SK-N-SH treated with all-trans-retinoic acid at 6 μM for 48 hours (cell line): ENCODE measurements at regions not wholly inside any gene's neighbourhood (a gene's known extent, or its start where the extent isn't known, plus 50 kb on each side); places are given as distances from the start of the nearest gene placed in this dataset.

Experiments
- BACH2 ChIP-seq: fragments of 250-450 bp; sonication (Bioruptor Pico); IDR thresholded peaks from 2 replicates; pipeline ENCODE4 v1.9.0; 2021; ENCODE audit warnings: mild to moderate bottlenecking, borderline replicate concordance
- CREB5 ChIP-seq: fragments of 250-450 bp; sonication (Bioruptor Pico); IDR thresholded peaks from 2 replicates; pipeline ENCODE4 v1.5.1; 2020; ENCODE audit warnings: low read depth, mild to moderate bottlenecking, moderate library complexity
- GLIS3 ChIP-seq: fragments of 250-450 bp; sonication (Bioruptor Pico); IDR thresholded peaks from 2 replicates; pipeline ENCODE4 v1.5.0; 2020; ENCODE audit warnings: mild to moderate bottlenecking, moderate library complexity
- ISL1 ChIP-seq: fragments of 250-450 bp; sonication (Bioruptor Pico); IDR thresholded peaks from 2 replicates; pipeline ENCODE4 v2.1.2; 2022; ENCODE audit warnings: mild to moderate bottlenecking, moderate library complexity
- PATZ1 ChIP-seq: fragments of 250-450 bp; sonication (Bioruptor Pico); IDR thresholded peaks from 2 replicates; pipeline ENCODE4 v1.8.0; 2020; ENCODE audit warnings: mild to moderate bottlenecking, moderate library complexity, borderline replicate concordance
- PPARA ChIP-seq: fragments of 250-450 bp; sonication (Bioruptor Pico); IDR thresholded peaks from 2 replicates; pipeline ENCODE4 v1.5.0; 2020; ENCODE audit warnings: mild to moderate bottlenecking, borderline replicate concordance
- SNAI2 ChIP-seq: fragments of 250-450 bp; sonication (Bioruptor Pico); IDR thresholded peaks from 2 replicates; pipeline ENCODE4 v1.5.0; 2020; ENCODE audit warnings: mild to moderate bottlenecking, moderate library complexity
- ZFP30 ChIP-seq: fragments of 450-650 bp; formaldehyde crosslinking; IDR thresholded peaks from 2 replicates; pipeline ENCODE4 v1.5.0; 2022; ENCODE audit warnings: mild to moderate bottlenecking, moderate library complexity
- ZNF70 ChIP-seq: fragments of 450-650 bp; formaldehyde crosslinking; IDR thresholded peaks from 2 replicates; pipeline ENCODE4 v1.5.0; 2020; ENCODE audit warnings: mild to moderate bottlenecking, moderate library complexity
- TF ChIP-seq, protein P1 (sequence below): fragments of 250-450 bp; sonication (Bioruptor Pico); IDR thresholded peaks from 2 replicates; pipeline ENCODE4 v1.8.0; 2021; ENCODE audit warnings: low read depth, mild to moderate bottlenecking, moderate library complexity, borderline replicate concordance
- TF ChIP-seq, protein P2 (sequence below): fragments of 250-450 bp; sonication (Bioruptor Pico); IDR thresholded peaks from 2 replicates; pipeline ENCODE4 v1.5.1; 2021; ENCODE audit warnings: mild to moderate bottlenecking, moderate library complexity
- TF ChIP-seq, protein P3 (sequence below): fragments of 250-450 bp; sonication (Bioruptor Pico); IDR thresholded peaks from 2 replicates; pipeline ENCODE4 v1.5.0; 2020; ENCODE audit warnings: mild to moderate bottlenecking, moderate library complexity

DNA sequence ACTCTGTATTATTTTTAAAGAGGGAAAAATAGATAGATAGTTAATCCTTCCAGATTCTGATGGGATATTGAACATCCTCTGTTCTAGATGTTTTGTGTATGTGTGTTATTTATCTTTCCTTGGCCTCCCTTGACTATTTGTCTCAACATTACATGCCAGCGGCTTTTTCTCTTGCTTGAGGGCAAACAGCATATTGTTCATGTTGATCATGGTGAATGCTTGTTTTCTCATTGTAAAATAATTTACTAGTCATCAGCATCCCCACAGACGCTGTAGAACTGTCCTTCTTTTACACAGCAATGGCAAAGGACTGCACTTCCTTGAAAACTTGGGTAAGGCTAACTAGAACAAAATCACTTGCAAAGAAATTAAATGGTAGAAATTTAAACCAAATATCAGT, 1376.4 kb upstream of the GOT2 start:
- no peak for TF ChIP-seq ZNF70 (CRISPR knock-in tag)
- no peak for TF ChIP-seq PPARA (CRISPR knock-in tag)
- TF ChIP-seq SNAI2, result no peak
- no peak for TF ChIP-seq CREB5 (CRISPR knock-in tag)
- no peak for TF ChIP-seq BACH2 (CRISPR knock-in tag)
- TF ChIP-seq PATZ1 (CRISPR knock-in tag), result no peak
- TF ChIP-seq ZFP30 (CRISPR knock-in tag), result no peak
- TF ChIP-seq, protein P1, sequence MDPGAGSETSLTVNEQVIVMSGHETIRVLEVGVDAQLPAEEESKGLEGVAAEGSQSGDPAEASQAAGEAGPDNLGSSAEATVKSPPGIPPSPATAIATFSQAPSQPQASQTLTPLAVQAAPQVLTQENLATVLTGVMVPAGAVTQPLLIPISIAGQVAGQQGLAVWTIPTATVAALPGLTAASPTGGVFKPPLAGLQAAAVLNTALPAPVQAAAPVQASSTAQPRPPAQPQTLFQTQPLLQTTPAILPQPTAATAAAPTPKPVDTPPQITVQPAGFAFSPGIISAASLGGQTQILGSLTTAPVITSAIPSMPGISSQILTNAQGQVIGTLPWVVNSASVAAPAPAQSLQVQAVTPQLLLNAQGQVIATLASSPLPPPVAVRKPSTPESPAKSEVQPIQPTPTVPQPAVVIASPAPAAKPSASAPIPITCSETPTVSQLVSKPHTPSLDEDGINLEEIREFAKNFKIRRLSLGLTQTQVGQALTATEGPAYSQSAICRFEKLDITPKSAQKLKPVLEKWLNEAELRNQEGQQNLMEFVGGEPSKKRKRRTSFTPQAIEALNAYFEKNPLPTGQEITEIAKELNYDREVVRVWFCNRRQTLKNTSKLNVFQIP, result no peak
- TF ChIP-seq, protein P2, sequence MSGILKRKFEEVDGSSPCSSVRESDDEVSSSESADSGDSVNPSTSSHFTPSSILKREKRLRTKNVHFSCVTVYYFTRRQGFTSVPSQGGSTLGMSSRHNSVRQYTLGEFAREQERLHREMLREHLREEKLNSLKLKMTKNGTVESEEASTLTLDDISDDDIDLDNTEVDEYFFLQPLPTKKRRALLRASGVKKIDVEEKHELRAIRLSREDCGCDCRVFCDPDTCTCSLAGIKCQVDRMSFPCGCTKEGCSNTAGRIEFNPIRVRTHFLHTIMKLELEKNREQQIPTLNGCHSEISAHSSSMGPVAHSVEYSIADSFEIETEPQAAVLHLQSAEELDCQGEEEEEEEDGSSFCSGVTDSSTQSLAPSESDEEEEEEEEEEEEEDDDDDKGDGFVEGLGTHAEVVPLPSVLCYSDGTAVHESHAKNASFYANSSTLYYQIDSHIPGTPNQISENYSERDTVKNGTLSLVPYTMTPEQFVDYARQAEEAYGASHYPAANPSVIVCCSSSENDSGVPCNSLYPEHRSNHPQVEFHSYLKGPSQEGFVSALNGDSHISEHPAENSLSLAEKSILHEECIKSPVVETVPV (CRISPR knock-in tag), result no peak
- TF ChIP-seq, protein P3, sequence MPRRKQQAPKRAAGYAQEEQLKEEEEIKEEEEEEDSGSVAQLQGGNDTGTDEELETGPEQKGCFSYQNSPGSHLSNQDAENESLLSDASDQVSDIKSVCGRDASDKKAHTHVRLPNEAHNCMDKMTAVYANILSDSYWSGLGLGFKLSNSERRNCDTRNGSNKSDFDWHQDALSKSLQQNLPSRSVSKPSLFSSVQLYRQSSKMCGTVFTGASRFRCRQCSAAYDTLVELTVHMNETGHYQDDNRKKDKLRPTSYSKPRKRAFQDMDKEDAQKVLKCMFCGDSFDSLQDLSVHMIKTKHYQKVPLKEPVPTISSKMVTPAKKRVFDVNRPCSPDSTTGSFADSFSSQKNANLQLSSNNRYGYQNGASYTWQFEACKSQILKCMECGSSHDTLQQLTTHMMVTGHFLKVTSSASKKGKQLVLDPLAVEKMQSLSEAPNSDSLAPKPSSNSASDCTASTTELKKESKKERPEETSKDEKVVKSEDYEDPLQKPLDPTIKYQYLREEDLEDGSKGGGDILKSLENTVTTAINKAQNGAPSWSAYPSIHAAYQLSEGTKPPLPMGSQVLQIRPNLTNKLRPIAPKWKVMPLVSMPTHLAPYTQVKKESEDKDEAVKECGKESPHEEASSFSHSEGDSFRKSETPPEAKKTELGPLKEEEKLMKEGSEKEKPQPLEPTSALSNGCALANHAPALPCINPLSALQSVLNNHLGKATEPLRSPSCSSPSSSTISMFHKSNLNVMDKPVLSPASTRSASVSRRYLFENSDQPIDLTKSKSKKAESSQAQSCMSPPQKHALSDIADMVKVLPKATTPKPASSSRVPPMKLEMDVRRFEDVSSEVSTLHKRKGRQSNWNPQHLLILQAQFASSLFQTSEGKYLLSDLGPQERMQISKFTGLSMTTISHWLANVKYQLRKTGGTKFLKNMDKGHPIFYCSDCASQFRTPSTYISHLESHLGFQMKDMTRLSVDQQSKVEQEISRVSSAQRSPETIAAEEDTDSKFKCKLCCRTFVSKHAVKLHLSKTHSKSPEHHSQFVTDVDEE, result no peak
- TF ChIP-seq ISL1, result no peak
- no peak for TF ChIP-seq GLIS3
